Activated CD4-positive, alpha-beta memory T cell treated with anti-CD3 and anti-CD28 coated beads for 36 hours (primary cell): ENCODE measurements at regions not wholly inside any gene's neighbourhood (a gene's known extent, or its start where the extent isn't known, plus 50 kb on each side); places are given as distances from the start of the nearest gene placed in this dataset.

Experiments used
- CTCF ChIA-PET: fragments of 350-600 bp; sonication (Branson Sonifier 250); formaldehyde crosslinking; loops from one replicate; lab custom pipeline; 2021; ENCODE audit warnings: antibody characterized with exemption, inconsistent platforms; lab: Charles Lee
- POLR2A ChIA-PET: fragments of 350-600 bp; sonication (Branson Sonifier 250); formaldehyde crosslinking; loops from one replicate; lab custom pipeline; 2021; ENCODE audit warnings: antibody characterized with exemption; lab: Charles Lee
- DNase-seq: peaks from one replicate; pipeline ENCODE4 v3.0.0-alpha.2; 2020
- H3K27ac Mint-ChIP-seq: one replicate; pipeline ENCODE4 v1.8.0; 2021; ENCODE audit warnings: mixed read lengths
- H3K27me3 Mint-ChIP-seq: one replicate; pipeline ENCODE4 v1.8.0; 2021; ENCODE audit warnings: mixed read lengths
- H3K36me3 Mint-ChIP-seq: one replicate; pipeline ENCODE4 v1.8.0; 2021; ENCODE audit warnings: mixed read lengths
- H3K4me1 Mint-ChIP-seq: one replicate; pipeline ENCODE4 v1.8.0; 2021; ENCODE audit warnings: low read depth, mixed read lengths
- H3K4me3 Mint-ChIP-seq: one replicate; pipeline ENCODE4 v1.8.0; 2021; ENCODE audit warnings: mild to moderate bottlenecking, mixed read lengths
- H3K9me3 Mint-ChIP-seq: one replicate; pipeline ENCODE4 v1.8.0; 2021; ENCODE audit warnings: mixed read lengths
- intact Hi-C: fragments of 100-400 bp; cut with micrococcal nuclease; formaldehyde crosslinking; loops from one replicate; pipeline ENCODE4 v1.15.1; 2023

DNA sequence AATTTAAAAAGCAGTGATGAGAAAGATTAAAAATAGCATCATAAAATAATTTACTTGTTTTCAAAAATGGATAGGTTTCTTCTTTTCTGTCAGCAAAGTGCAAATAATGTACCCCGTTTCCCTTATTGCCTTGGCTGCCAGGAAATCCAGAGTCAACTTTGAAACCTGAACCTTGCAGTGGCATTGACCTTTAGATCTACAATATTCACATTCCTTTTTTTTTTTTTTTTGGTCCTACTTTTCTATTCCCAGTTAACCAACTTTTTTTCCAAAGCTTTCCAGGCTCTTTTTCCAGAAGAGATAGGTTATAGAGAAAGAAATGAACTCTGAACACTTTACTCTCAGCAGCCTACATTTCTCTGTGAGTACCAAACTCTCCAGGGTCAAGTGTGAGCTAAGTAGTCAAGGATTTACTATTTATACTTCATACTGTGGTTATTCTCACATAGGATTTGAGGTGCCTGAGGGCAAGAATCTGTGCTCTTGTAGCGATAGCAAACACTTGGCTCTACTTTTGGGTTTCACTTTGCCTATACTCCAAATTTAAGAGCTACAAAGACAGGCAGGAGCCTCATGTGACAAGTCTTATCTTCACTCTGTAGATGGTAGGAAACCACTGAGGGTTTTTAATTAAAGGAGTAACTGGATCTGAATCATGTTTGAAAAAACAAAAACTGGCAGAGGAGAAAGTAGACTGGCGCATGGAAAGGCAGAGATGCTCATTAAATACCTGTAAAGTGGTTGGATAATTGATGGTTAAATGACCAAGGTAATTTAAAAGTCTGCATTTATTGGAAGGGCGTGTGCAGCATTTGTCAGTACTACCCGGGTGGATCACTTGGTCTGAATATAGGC is 63.2 kb upstream of the TMEM17 start:
- intact Hi-C loops, result no loop called here
- H3K4me3 Mint-ChIP-seq, result no peak overlapping the region
- H3K4me1 Mint-ChIP-seq, result peaks cover 3% of the 10 kb centered on the region

DNA sequence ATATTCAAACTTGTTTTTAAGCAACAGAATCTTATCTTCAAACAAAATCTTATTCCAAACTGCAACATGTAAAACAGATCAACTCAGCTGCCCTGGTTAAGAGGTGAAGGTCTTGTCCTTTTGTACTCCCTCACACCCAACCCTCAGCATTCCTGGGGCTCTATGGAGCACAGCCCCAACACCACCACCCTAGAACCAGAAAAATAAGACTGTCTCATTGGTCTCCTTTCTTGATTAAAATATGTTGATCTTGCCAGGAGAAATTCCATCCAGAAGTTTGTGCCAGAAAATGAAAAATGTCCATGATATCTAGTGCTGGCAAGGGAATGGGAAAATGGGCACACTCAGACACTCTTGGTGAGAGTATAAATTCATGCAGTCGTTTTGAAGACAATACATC is 62.1 kb upstream of the TMEM17 start:
- peaks cover 3% of the 10 kb centered on the region for H3K4me1 Mint-ChIP-seq
- H3K36me3 Mint-ChIP-seq, result no peaks in the 10 kb centered on the region

More for the DNA sequence above, 63.2 kb upstream of the TMEM17 start:
- ChIA-PET CTCF (no interaction called here), POLR2A (no interaction called here)
- no peaks in the 10 kb centered on the region for H3K36me3 Mint-ChIP-seq
- peaks cover 20% of the 10 kb centered on the region for H3K27me3 Mint-ChIP-seq
- no peak overlapping the region for H3K27ac Mint-ChIP-seq
- no peak for DNase-seq
- H3K9me3 Mint-ChIP-seq, result no peaks in the 10 kb centered on the region

DNA sequence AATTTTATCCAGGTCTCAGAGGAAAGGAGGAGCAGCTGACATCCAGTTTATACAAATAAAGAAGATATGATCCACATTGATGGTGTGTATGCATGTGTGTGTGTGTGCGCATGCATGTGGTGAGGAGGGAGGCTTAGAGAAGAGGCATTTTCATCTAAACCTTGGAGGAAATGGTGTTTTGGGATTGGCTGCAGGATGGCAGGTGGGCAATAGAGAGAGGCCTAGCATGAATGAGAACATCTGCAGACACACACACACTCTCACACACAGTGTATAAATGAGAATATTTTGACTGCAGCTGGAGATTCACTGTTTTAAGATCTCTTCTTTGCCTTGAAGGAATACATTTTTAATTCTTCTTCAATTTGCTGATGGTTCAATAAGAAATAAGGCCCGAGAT is 61.7 kb upstream of the TMEM17 start:
- CTCF ChIA-PET, result no interaction called here
- POLR2A ChIA-PET, result no interaction called here
- H3K4me1 Mint-ChIP-seq, result peaks cover 3% of the 10 kb centered on the region
- no peaks in the 10 kb centered on the region for H3K9me3 Mint-ChIP-seq
- H3K36me3 Mint-ChIP-seq, result no peaks in the 10 kb centered on the region
- H3K27ac Mint-ChIP-seq, result no peak overlapping the region
- H3K27me3 Mint-ChIP-seq, result peaks cover 15% of the 10 kb centered on the region
- intact Hi-C loops, result no loop called here
- no peak overlapping the region for H3K4me3 Mint-ChIP-seq
- no peak for DNase-seq

More for the DNA sequence above, 62.1 kb upstream of the TMEM17 start:
- DNase-seq, result no peak
- Mint-ChIP-seq H3K27ac (no peak overlapping the region), H3K4me3 (no peak overlapping the region), H3K27me3 (peaks cover 17% of the 10 kb centered on the region), H3K9me3 (no peaks in the 10 kb centered on the region)
- ChIA-PET POLR2A (no interaction called here), CTCF (no interaction called here)
- intact Hi-C loops, result no loop called here

DNA sequence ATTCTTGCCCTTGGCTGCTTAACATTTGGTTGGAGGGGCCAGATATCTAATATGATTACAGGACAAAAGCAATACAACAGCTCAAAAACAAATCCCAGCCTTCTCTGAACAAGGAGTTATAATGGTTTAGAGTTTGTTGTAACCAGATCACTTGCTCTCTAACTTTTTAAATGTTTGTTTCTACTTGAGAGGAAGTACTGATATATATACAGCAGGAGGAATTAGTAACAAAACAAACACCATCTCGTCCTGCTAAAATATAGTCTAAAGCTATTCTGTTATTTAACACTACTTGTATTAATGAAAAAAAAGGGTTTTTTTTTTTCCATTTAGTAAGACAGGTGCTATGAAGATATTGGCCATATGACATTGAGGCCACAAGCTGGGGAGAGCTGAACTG is 60.9 kb upstream of the TMEM17 start:
- POLR2A ChIA-PET, result no interaction called here
- Mint-ChIP-seq H3K9me3 (no peaks in the 10 kb centered on the region), H3K4me3 (no peak overlapping the region), H3K27me3 (peaks cover 16% of the 10 kb centered on the region), H3K27ac (no peak overlapping the region), H3K4me1 (peaks cover 3% of the 10 kb centered on the region), H3K36me3 (no peaks in the 10 kb centered on the region)
- no peak for DNase-seq
- intact Hi-C loops, result no loop called here
- CTCF ChIA-PET, result no interaction called here

DNA sequence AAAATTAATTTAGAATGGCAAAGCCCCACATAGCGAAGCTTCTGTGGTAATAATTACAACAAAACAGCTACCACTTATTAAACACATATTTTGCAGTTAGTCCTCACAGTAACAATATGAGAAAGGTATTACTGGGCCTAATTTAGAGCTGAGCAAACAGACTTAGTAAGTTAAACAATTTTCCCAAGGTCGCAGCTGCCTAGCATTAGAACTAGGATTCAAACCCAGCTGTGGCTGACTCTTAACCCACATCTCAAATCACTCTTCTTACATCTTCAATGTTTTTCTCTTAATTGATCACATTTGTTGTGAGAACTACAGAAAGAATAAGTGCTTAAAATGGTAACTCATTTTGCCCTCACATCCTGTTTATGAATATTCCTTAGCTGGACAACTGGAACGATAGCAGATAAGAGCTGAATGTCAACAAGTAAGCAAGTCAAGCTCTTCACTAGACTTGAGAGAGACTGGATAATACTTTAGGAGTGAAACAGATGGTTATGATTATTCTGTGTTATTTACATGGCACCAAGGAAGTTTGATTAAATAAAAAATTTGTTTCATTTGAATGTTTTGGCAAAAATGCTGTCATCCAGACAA is 59.4 kb upstream of the TMEM17 start:
- ChIA-PET POLR2A (no interaction called here), CTCF (no interaction called here)
- H3K4me3 Mint-ChIP-seq, result no peak overlapping the region
- intact Hi-C loops, result no loop called here
- H3K36me3 Mint-ChIP-seq, result no peaks in the 10 kb centered on the region
- no peak overlapping the region for H3K27ac Mint-ChIP-seq
- DNase-seq, result no peak
- H3K4me1 Mint-ChIP-seq, result no peaks in the 10 kb centered on the region
- H3K9me3 Mint-ChIP-seq, result no peaks in the 10 kb centered on the region
- peaks cover 10% of the 10 kb centered on the region for H3K27me3 Mint-ChIP-seq

DNA sequence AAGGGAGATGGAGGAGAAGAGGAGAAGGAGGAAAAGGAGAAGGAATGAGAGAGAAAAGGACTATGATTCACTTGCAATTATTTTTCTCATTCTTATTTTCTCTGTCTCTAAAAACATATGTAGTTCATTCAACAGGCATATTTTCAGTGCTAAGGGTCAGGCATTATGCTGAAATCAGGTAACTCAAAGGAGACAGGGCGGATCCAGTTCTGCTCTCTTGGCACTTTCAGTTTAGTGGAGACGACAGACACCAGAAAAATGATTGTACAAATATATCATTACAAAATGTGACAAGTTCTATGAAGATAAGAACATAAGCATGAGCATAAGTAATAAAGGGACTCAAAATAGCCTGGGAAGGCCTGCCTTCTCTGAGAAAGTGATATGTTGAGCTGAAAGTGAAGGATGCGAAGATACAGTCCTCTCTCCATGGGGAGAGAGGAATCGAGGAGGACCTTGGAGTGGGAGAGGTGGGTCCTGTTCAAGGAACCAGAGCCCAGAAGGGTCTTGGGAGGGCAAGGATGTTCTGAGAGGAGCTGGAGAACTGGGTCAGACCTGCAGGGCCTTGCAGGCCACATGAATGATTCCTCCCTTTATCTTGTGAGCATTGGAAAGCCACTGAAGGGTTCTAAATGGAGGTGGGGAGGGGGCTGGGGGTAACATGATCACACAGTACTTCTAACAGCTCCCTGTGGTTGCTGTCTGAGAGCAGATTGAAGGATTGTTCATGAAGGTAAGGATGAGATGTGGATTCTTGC is 58.6 kb upstream of the TMEM17 start:
- Mint-ChIP-seq H3K36me3 (no peaks in the 10 kb centered on the region), H3K4me1 (no peaks in the 10 kb centered on the region), H3K27ac (no peak overlapping the region), H3K9me3 (no peaks in the 10 kb centered on the region), H3K4me3 (no peak overlapping the region), H3K27me3 (peaks cover 10% of the 10 kb centered on the region)
- no peak for DNase-seq
- POLR2A ChIA-PET, result no interaction called here
- CTCF ChIA-PET, result no interaction called here
- intact Hi-C loops, result no loop called here

DNA sequence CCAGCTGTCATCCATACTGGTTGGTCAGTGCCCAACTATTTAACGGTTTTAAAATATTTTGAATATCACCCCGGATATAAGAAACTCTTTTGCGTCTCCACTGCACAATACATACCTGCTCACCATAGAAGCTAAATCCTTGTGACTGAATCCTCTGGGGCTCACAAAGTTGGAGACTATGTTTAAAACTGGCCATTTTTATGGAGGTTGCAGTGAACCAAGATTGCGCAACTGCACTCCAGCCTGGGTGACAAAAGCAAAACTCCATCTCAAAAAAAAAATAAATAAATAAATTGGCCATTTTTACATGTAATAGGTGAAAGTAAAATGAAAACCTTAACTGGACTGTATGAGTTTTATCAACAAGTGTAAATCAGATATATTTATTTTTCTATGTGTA is 55.6 kb upstream of the TMEM17 start:
- Mint-ChIP-seq H3K36me3 (no peaks in the 10 kb centered on the region), H3K27ac (no peak overlapping the region), H3K27me3 (peaks cover 7% of the 10 kb centered on the region), H3K9me3 (peaks cover 4% of the 10 kb centered on the region), H3K4me3 (no peak overlapping the region), H3K4me1 (no peaks in the 10 kb centered on the region)
- ChIA-PET POLR2A (no interaction called here), CTCF (no interaction called here)
- DNase-seq, result no peak
- intact Hi-C loops, result no loop called here

DNA sequence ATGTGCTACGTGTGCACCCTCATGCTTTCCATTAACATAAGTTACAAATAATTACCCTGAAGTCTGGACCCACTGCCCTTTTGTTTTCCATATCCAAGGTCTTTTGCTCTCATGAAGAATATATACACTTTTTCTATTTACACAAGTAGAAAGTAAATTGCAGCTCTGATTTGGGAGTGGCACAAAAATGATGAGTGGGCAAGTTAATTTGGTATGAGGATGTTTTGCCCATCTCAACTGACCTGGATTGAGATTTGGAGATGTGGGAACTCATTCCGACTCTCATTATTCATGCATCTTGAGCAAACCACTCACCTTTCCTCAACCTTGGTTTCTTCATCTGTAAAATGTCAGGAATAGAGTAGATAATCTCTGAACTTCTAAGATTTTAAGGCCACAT is 53.6 kb upstream of the TMEM17 start:
- Mint-ChIP-seq H3K9me3 (peaks cover 4% of the 10 kb centered on the region), H3K36me3 (no peaks in the 10 kb centered on the region), H3K27ac (no peak overlapping the region), H3K4me3 (no peak overlapping the region), H3K4me1 (no peaks in the 10 kb centered on the region), H3K27me3 (peaks cover 14% of the 10 kb centered on the region)
- POLR2A ChIA-PET, result no interaction called here
- intact Hi-C loops, result no loop called here
- CTCF ChIA-PET, result no interaction called here
- no peak for DNase-seq

DNA sequence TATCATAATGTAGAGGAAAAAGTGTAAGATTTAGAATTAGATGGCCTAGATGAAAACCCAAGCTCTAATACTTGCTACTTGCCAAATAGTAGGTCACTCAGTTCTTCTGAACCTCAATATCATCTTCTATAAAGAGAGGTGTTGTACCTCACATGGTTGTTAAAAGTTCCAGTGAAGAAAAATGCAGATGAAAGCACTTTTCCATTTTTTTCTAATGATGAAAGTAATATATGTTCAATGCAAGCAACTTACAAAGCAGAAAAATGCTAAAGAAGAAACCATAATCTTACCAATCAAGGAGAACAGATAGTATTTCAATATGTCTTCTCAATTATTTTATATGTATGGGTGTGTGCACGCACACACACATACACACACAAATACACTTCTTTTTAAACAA is 52.7 kb upstream of the TMEM17 start:
- DNase-seq, result no peak
- no peak overlapping the region for H3K27ac Mint-ChIP-seq
- POLR2A ChIA-PET, result no interaction called here
- CTCF ChIA-PET, result no interaction called here
- H3K4me1 Mint-ChIP-seq, result no peaks in the 10 kb centered on the region
- peaks cover 14% of the 10 kb centered on the region for H3K27me3 Mint-ChIP-seq
- intact Hi-C loops, result no loop called here
- no peaks in the 10 kb centered on the region for H3K36me3 Mint-ChIP-seq
- H3K9me3 Mint-ChIP-seq, result peaks cover 4% of the 10 kb centered on the region
- no peak overlapping the region for H3K4me3 Mint-ChIP-seq

DNA sequence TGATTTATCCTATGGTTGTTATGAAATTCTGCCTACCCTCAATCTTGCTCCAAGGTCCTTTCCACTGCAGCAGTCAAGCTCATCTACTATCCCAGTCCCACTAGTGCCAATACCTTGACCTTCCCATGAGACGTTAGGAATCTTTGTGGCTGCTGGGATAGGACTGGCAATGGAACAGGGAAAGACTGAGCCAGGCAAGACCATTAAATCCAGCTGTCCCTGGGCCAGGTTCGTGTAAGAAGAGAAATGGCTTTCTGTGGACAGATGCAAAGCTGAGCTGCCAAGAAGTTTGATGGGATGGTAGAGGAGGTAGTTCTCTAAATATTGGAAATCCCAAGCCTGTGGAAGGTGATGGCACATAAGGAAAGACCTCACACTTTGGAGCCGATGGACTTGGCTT is 50.1 kb upstream of the TMEM17 start:
- POLR2A ChIA-PET, result no interaction called here
- Mint-ChIP-seq H3K36me3 (no peaks in the 10 kb centered on the region), H3K4me3 (no peak overlapping the region), H3K4me1 (no peaks in the 10 kb centered on the region), H3K27ac (no peak overlapping the region), H3K9me3 (peaks cover 4% of the 10 kb centered on the region), H3K27me3 (peaks cover 10% of the 10 kb centered on the region)
- DNase-seq, result no peak
- CTCF ChIA-PET, result no interaction called here
- intact Hi-C loops, result no loop called here
